Umbilical cord (tissue), 1 donor: ENCODE measurements at regions not wholly inside any gene's neighbourhood (a gene's known extent, or its start where the extent isn't known, plus 50 kb on each side); places are given as distances from the start of the nearest gene placed in this dataset.

Experiments
- DNase-seq: peaks from one replicate; pipeline ENCODE4 v3.0.0-alpha.2; 2015; ENCODE audit warnings: low spot score

DNA sequence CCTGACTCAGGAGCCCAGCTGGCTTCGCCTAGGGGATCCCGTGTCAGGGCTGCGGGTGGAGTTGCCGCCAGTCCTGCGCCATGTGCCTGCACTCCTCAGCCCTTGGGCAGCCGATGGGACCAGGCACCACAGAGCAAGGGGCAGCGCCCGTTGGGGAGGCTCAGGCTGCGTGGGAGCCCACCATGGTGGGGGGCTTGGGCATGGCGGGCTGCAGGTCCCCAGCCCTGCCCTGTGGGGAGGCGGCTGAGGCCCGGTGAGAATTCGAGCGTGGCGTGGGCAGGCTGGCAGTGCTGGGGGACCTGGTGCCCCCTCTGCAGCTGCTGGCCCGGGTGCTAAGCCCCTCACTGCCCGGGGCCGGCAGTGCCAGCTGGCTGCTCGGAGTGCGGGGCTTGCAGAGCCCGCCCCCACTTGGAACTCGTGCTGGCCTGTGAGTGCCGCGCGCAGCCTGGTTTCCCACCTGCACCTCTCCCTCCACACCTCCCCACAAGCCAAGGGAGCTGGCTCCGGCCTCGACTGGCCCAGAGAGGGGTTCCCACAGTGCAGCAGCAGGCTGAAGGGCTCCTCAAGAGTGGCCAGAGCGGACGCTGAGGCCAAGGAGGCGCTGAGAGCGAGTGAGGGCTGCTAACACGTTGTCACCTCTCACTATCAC lies 135.1 kb upstream of the SEL1L start:
- DNase-seq: no peak

DNA sequence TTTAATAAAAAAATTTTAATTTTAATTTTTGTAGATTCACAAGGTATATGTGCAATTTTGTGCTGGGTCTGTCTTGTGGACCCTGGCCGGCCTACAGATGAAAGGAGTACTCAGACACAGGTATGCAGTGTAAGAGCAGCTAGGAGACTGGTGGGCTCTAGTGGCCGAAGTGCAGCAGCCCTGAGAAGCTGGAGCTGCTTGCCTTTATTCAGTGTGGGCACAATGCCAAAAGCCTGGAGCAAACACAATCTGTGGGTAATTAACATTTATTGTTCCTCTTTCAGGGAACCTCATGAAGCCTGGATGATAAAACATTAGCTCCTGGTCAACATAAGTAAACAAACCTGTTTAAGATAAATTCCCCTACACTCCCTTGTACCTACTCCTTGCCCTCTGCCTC lies 135.7 kb upstream of the SEL1L start:
- no peak for DNase-seq

DNA sequence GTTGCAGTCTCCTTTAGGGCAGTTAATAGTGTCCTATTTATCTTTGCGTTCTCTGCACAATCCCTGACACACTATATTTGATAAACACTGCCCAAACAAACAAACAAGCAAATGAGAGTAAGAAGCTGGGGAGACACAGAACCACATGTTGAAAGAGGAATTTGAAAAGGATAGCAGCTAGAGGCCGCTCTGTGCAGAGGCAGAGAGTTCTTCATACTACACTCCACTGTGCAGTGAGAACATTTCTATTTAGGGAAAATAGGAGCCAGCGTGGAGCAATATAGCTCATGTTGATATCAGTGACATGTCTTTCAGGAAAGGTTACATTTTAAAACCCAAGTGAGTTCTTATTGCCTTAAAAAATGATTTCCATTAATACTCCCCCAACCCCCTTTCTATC lies 140.3 kb upstream of the SEL1L start:
- DNase-seq: peak; percentile 65

DNA sequence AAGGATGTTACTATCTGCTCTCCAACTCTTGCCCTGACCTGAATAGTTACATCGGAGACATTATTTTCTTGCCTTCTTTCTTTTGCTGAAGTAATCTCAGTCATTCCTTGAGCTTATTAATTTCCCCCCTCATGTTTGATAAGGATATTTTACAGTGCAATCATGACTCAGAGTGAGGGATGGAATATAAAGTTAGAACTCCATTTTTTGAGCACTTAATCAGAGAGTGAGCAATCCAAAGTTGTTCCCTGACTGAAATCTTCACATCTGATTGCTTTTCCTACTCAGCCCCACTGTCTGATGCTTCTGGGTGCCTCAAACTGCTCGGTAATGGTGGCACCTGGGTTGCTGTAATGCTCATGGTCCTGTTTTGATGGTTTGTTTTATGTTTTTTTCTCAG lies 142.7 kb upstream of the SEL1L start:
- peak; percentile 21 for DNase-seq

DNA sequence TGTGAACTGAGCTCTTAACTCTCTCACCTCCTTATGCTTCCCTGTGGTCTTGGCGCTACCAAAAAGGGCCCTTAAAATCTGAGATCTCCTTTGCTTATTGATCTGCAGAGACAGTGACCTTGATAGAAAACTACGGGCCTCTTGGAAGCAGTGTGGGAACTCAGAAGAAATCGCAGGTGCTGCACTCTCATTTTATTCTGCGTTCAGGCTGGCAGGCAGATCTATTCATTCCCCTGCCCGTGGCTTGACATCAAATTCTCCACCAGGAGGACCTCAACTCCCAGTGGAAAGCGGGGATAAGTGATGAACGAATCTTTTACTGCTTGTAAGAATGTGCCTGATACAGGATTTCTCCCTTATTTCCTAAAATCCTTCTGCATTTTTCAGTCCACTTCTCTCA lies 143.2 kb upstream of the SEL1L start:
- DNase-seq: no peak

DNA sequence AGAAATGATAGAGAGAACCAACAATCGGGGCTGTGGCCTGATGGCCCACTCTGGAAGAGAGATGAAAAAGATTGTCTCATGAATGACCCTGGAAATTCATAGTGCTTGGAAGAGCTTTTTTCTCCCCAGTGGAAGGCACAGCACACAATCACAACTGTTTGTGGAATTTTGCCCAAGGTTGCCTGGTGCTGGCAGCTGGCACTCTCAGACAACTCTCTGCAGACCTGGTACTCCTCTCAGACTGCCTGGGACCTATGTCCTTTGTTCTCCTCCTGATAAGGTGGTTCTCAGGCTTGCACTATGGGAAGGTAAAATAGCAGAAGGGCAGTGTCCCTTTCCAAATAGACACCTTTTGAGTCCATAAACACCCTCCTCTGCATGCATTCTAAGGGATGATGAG lies 144.1 kb upstream of the SEL1L start:
- DNase-seq: no peak

DNA sequence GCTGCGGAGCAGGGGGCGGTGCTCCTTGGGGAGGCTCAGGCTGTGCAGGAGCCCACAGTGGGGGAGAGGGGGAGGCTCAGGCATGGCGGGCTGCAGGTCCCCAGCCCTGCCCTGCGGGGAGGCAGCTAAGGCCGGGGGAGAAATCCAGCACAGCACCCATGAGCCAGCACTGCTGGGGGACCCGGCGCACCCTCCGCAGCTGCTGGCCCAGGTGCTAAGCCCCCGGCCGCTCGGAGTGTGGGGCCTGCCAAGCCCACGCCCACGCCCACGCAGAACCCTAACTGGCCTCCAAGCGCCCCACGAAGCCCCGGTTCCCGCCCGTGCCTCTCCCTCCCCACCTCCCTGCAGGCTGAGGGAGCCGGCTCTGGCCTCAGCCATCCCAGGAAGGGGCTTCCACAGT lies 145.6 kb upstream of the SEL1L start:
- no peak for DNase-seq

DNA sequence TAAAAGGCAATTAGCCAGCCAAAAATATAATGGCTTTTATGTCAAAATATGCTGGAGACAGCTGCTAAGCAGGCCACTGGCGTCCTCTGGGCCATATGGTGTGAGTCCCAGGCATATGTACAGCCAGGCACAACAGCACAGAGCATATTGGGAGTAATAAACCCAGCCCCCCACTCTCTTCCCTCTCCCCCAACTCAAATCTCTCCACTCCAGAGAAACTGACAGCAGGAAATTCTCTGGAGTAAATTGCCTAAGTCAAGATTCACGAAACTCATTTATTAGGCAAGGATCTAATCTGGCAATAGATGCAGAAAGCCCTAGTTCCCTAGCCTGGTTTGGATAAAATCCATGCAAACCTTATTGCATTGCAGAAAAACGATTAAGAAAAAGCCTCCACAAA lies 147.9 kb upstream of the SEL1L start:
- no peak for DNase-seq

DNA sequence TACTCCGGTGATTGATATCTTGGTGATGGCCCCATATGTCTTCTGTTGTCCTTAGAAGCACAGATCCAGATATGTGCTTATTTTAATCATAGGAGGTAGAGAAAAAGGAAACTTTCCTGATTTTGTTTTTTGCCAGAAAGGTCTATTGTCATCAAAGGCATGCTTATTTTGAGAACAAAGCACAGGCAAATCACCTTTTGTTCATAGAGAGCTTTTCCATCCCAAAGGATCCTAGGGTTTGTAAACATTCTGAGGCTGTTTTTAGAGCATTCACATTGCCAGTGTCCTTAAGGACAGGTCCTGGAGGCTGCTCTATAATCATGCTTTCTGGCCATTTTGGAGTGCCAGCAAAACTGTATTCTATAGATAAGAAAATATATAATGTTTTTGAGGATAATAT lies 148.5 kb upstream of the SEL1L start:
- DNase-seq: no peak

DNA sequence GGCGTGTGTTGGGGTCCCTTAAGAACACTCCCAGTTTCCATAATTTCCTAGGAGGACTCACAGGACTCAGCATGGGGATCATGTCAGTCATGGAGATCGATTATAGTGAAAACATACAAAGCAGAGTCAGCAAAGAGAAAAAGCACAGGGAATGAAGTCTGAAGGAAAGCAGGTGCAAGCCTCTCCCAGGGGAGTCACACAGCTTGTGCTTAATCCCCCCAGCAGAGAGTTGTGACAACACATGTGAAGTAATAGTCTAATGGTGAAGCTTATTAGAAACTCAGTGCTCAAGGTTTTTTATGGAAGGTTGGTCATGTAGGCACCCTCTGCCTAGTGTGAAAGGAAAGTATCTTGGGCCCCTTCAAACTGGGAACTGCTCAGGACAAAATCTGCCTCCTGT lies 149.0 kb upstream of the SEL1L start:
- no peak for DNase-seq

DNA sequence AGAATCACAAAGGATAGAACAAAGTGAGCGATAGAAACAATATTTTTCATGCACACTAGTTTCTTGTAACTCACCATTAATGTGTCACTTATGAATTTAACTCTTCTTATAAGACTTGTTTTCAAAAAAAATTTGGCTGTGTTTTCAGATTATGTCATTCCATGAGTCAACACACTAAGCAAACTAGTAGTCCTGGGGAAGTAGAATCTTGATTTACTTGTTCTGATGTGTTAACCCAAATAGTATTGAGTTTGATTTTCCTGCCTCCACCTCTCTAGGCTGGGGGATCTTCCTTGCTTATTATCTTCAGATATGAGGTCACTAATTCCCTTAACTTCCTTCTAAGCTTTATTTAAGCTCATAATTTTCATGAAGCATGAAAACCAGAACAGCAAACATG lies 151.0 kb upstream of the SEL1L start:
- DNase-seq: no peak

DNA sequence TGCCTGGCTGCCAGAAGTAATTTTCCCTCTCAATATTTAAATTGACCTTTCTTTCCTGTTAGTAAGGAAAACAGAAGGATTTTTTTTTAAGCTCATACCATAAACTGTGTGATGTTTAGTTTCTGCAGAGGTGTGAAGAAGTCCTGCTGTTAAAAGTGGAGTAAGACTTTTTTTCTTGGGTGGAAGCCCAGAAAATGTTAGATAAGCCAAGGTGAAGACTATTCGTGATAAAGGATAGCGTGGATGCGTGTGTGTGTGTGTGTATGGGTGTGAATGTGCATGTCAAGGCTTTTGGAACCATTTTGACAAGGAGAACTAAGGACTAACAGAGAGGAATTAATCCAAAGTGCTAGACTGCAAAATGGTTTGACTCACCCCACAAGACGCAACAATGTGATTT lies 152.9 kb upstream of the SEL1L start:
- DNase-seq: no peak

DNA sequence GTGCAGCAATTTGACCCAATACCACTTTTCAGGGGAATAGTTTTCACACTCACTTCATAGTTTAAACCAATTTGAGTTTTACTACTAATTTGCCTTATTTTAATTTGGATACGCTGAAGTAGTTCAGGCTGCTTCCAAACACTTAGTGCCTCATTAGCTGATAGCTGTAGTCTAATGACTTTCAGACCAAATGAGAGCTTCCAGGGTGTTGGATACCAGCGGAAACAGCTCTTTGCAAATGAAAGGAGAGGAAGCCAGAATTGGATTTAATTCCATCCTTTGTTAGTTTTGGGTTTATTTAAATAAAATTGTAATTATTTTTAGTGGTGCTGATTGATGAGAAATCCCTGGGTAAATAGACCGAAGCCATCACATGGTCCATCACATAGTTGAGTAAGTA lies 158.3 kb upstream of the SEL1L start:
- no peak for DNase-seq

DNA sequence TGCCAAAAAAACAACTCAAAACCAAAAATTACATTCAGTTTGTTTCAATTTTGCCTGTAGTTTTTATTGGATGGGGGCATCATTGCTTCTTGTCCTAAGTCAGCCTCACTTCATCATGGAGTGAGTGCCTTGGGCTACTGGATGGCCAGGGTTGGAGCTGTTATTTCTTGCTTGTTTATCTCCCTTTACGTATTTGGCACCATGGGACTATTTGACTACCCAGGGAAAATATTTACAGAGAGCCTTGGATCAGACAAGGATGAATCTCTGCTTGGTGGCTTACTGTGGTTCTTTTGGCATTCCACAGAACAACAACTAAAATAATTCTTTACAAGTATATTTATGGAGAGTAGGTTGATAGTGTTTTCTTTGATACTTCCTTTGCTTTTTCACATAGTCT lies 160.8 kb upstream of the SEL1L start:
- no peak for DNase-seq

DNA sequence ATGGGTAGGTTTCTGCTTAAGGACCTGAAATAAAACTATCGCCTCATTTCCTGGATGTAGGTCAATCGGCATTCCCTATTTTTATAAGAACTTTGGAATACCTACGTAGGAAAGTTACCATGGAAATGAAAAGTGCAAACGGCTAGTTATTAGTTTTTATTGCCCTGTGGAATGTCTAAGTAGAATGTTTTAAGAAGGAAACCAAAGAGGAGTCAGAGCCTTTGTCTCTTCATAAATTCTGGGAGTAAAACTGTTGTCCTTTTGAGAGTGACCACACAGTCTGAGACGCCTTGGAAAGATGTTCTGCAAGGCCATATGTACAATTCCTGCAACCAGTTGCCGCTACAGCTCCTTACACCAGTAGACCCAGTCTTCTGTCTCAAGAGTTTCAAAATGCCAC lies 176.0 kb upstream of the SEL1L start:
- no peak for DNase-seq

DNA sequence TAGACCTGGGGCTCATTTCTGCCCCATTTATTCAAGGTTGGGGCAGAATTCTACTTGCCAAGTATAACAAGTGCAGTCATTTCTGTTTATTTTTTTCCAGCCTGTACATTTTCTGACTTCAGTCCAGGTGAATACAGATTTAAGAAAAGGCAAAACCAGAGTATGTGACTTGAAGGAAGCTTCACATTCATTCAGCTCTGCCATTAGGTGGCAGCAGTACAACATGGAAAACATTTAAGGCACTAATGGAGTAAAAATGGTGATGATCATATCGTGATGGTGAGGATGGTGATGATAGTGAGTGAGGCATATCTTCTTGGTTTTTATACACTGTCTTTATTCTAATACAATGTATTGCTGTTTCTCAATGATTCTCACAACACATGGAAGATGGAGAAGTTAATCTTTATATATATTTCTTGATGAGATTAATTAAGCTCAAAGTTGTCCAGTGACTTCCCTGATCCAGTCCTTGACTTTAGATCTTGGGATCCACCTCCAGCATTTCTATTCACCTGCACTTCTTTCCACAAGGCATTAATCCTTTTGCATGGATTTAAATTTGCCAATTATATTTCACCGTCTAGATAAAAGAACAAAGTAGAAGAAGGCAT lies 176.7 kb upstream of the SEL1L start:
- peak; percentile 78 for DNase-seq

DNA sequence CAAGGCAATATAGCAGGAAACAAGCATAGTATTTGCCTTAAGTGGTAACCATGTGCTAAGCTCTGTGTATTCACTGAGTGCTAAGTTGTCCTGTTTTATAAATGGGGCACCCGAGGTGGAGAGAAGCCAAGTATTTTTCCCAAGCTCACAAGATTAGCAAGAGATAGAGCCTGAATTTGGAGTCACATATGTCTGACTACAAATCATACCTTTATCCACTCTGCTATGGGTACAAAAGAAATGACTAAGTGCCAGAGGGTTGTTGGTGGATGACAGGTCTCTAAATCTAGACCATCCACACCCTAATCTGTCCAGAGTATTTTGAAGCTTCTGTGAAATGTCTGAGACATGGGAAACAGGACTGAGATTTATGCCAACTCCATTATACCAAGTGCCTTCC lies 182.1 kb upstream of the SEL1L start:
- peak; percentile 72 for DNase-seq

DNA sequence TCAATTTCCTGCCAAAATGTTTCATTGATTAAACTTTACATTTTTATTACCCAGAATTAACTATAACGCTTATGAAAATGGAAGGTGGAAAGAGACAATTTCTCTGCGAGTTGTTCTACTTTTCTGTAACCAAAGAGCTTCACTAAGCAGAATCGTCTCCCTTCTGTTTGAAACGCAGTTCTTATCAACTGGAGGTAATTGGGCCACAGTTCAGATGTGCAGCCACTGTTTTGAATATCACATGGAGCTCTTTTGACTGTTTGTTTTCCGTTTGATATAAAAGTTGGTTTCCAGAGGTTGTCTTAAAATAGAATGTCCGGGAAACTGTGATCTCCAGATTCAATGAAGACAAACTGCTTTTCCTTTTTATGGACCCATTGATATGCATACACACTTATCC lies 183.3 kb upstream of the SEL1L start:
- no peak for DNase-seq

DNA sequence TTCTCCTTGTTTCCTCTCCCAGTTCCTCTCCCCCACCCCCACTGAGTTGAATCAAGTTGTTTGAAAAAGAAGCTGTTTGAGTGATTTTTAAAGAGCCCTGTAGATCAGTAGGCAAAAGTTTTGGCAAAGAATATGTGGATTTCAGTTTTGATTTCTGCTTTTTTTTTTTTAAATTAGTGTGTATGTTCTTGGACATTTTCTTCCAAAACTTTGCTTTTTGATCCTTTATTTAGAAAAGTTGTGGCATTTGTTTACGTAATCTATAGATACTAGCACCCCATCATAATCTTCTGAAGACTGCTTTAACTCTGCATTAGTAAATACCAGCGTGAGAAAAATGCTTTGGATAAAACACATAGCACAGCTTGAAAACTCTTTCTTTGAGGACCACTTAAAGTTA lies 190.3 kb upstream of the SEL1L start:
- no peak for DNase-seq

DNA sequence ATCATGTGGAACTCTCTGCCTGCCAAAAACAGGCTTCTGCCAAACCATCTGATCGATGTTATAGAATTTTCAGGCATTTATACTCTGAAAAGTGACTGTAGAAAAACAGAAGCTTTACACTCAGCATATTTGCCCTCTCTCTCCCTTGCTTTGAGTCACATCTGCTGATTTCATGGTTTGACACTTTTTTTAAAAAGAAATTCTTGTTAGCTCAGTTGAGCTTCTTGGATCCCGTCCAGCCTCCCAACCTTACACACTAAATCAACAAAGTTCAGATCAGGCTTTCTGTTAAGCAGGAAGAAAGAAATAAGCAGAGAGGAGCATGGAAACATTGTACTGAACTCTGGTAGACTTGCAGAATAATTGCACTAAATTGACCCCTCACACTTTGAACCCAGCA lies 193.6 kb upstream of the SEL1L start:
- peak; percentile 84 for DNase-seq

DNA sequence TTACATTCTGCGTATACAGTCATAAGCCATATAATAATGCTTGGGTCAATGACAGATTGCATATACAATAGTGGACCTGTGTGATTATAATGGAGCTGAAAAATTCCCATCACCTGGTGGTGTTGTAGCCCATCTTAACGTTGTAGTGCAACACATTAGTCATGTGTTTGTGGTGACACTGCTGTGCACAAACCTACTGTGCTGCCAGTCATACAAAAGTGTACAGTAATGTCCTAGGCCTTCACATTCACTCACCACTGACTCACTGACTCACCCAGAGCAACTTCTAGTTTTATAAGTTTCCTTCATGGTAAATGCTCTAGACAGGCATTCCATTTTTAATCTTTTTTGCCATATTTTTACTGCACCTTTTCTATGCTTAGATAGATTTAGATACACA lies 194.8 kb upstream of the SEL1L start:
- DNase-seq: no peak

DNA sequence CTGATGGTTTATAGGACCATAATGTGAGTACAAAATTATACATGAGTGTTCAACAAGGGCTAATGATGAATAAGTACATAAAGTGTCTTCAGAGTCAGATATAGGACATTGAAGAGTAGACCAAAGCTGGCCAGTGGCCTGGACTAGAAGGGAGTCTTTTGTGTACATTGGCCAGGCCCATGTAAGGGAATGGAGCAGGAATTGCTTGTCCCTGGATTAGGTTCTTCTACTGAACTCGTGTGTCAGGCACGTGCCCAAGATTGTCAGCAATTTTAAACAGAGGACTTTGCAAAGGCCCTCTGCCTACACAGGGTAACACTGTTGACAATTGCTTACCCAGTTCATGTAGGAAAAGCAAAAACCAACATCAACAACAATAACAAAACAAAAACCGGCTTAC lies 196.0 kb upstream of the SEL1L start:
- no peak for DNase-seq

DNA sequence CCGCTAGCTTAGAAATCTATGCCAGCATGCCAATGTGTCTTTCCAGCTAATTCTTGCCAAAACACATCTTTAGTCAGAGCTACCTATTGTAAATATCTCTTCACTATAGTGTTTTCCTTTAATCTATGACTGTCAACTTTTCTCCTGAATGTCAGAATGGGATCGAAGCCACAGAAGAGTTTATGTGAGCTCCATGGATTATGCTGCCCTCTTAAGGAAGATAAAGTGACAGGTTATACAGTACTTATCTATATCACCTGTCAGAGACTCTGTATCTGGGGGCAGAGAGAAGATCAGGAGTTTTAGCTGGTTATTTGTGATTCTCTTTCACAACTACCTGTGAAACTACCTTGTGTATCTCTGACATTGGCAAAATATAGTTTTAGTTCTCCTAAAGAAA lies 204.3 kb upstream of the SEL1L start:
- DNase-seq: no peak
